SU-DHL-6 (cell line): ENCODE measurements at regions not wholly inside any gene's neighbourhood (a gene's known extent, or its start where the extent isn't known, plus 50 kb on each side); places are given as distances from the start of the nearest gene placed in this dataset.

ENCODE experiments used
- H2AFZ ChIP-seq: fragments of 200-600 bp; sonication (generic); 2 replicates; pipeline ENCODE4 v1.6.1; 2014; ENCODE audit warnings: low read depth, mild to moderate bottlenecking, moderate library complexity, mixed read lengths, antibody characterized with exemption, low read length; ENCODE audit not compliant: severe bottlenecking
- H3F3A ChIP-seq: fragments of 200-600 bp; shearing (Covaris generic); 2 replicates; pipeline ENCODE4 v1.6.0; 2016; ENCODE audit warnings: antibody characterized with exemption, mild to moderate bottlenecking; ENCODE audit not compliant: insufficient read depth
- H3K27ac ChIP-seq: fragments of 200-600 bp; sonication (generic); 2 replicates; pipeline ENCODE4 v1.5.1; 2016; ENCODE audit warnings: low read depth, mild to moderate bottlenecking, low read length, moderate library complexity, mixed read lengths
- H3K27me3 ChIP-seq: fragments of 200-600 bp; sonication (generic), shearing (Covaris generic); 2 replicates; pipeline ENCODE4 v1.6.0; 2014; ENCODE audit warnings: mild to moderate bottlenecking, low read length
- H3K36me3 ChIP-seq: fragments of 200-600 bp; sonication (generic); 2 replicates; pipeline ENCODE4 v1.6.1; 2014; ENCODE audit warnings: mild to moderate bottlenecking, low read length, mixed read lengths
- H3K4me2 ChIP-seq: fragments of 300-600, 200-600 bp; shearing (Covaris generic), sonication (generic); 2 replicates; pipeline ENCODE4 v1.6.0; 2014; ENCODE audit warnings: low read length, low read depth, mild to moderate bottlenecking; ENCODE audit not compliant: poor library complexity, severe bottlenecking
- H3K4me3 ChIP-seq: fragments of 200-600 bp; sonication (generic); 2 replicates; pipeline ENCODE4 v1.5.1; 2014; ENCODE audit warnings: antibody characterized with exemption, low read length, mild to moderate bottlenecking, mixed read lengths; ENCODE audit not compliant: insufficient read depth, poor library complexity, severe bottlenecking
- H3K79me2 ChIP-seq: fragments of 200-600 bp; sonication (generic); 2 replicates; pipeline ENCODE4 v1.6.1; 2014; ENCODE audit warnings: mild to moderate bottlenecking, low read length, moderate library complexity; ENCODE audit not compliant: insufficient read depth
- H3K9ac ChIP-seq: fragments of 200-600 bp; sonication (generic); 2 replicates; pipeline ENCODE4 v1.7.0; 2014; ENCODE audit warnings: mild to moderate bottlenecking, low read length
- H3K9me2 ChIP-seq: fragments of 200-600 bp; sonication (generic); replicated peaks from 2 replicates; pipeline ENCODE4 v1.6.1; 2014; ENCODE audit warnings: low read length; ENCODE audit not compliant: insufficient read depth
- H3K9me3 ChIP-seq: fragments of 200-600 bp; sonication (generic); 2 replicates; pipeline ENCODE4 v1.6.1; 2014; ENCODE audit warnings: low read length, mixed read lengths; ENCODE audit not compliant: insufficient read depth
- H4K20me1 ChIP-seq: fragments of 200-600 bp; sonication (generic); 2 replicates; pipeline ENCODE4 v1.6.1; 2014; ENCODE audit warnings: low read depth, mild to moderate bottlenecking, antibody characterized with exemption, low read length, moderate library complexity, mixed read lengths
- EZH2phosphoT487 ChIP-seq: fragments of 200-600 bp; sonication (generic), shearing (Covaris generic); conservative IDR thresholded peaks from 2 replicates; pipeline ENCODE4 v1.6.1; 2018; ENCODE audit warnings: mild to moderate bottlenecking, antibody characterized with exemption, low read length, moderate library complexity, mixed read lengths
- TF ChIP-seq, protein P1 (sequence below): fragments of 200-600 bp; sonication (generic); IDR thresholded peaks from one replicate; pipeline ENCODE4 v1.5.1; 2017; ENCODE audit warnings: antibody characterized with exemption, mild to moderate bottlenecking, low read length, moderate library complexity; ENCODE audit not compliant: insufficient read depth, poor library complexity, severe bottlenecking

DNA sequence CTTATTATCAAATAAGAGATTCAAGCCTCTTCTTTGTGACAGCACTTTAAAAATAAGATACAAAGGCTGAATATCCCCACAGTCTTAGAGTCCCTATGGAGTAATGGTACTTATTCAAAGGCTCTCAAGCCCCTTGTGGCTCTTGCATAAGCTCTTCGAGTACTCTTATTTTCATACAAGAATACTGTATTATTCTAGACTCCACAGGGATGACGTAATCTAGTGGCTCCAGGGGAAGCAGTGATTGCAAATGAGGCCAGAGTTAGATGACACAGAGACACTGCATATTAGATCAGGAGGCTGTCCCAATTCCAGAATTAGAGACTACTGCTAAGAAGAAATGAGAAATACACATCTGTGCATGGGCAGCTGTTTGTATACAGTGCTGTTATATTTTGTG, 1195.9 kb upstream of the MAP3K7 start:
- Histone ChIP-seq H3F3A (no peaks in the 10 kb centered on the region), H3K27me3 (no peaks in the 10 kb centered on the region), H3K9me2 (no peaks in the 10 kb centered on the region), H3K9me3 (no peaks in the 10 kb centered on the region), H3K27ac (no peak overlapping the region), H3K4me3 (no peak overlapping the region), H3K79me2 (no peaks in the 10 kb centered on the region), H4K20me1 (no peaks in the 10 kb centered on the region), H2AFZ (no peak overlapping the region), H3K9ac (no peak overlapping the region), H3K36me3 (no peaks in the 10 kb centered on the region), H3K4me2 (no peak overlapping the region)
- TF ChIP-seq, protein P1, sequence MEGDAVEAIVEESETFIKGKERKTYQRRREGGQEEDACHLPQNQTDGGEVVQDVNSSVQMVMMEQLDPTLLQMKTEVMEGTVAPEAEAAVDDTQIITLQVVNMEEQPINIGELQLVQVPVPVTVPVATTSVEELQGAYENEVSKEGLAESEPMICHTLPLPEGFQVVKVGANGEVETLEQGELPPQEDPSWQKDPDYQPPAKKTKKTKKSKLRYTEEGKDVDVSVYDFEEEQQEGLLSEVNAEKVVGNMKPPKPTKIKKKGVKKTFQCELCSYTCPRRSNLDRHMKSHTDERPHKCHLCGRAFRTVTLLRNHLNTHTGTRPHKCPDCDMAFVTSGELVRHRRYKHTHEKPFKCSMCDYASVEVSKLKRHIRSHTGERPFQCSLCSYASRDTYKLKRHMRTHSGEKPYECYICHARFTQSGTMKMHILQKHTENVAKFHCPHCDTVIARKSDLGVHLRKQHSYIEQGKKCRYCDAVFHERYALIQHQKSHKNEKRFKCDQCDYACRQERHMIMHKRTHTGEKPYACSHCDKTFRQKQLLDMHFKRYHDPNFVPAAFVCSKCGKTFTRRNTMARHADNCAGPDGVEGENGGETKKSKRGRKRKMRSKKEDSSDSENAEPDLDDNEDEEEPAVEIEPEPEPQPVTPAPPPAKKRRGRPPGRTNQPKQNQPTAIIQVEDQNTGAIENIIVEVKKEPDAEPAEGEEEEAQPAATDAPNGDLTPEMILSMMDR = no peak
- TF ChIP-seq EZH2phosphoT487 = no peak

DNA sequence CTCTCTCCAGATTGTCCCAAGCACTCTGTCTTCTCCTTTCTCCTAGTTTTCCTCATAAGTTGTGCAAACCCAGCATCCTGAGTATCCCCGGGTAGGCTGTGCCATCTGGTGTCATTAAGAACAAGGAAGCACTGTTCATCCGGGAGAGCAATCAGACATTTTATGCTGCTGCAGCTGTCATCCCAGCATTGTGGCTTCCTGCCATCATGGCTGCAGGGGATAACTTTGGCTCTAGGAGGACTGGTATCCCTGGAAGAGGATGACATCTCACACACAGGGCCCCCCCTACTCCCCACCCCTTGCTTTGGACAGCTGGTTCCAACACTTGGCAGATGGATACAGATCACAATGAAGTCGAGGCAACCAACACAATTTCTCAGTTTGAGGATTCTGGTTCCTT, 1195.1 kb upstream of the MAP3K7 start:
- no peak overlapping the region for H3K4me3 ChIP-seq
- H3K4me2 ChIP-seq = no peak overlapping the region
- no peak overlapping the region for H3K27ac ChIP-seq
- H3K9me2 ChIP-seq = no peaks in the 10 kb centered on the region
- no peaks in the 10 kb centered on the region for H3K27me3 ChIP-seq
- no peak overlapping the region for H3K9ac ChIP-seq
- no peaks in the 10 kb centered on the region for H3K79me2 ChIP-seq
- H3K9me3 ChIP-seq = no peaks in the 10 kb centered on the region
- no peaks in the 10 kb centered on the region for H4K20me1 ChIP-seq
- TF ChIP-seq, protein P1 = no peak
- no peak for TF ChIP-seq EZH2phosphoT487
- no peaks in the 10 kb centered on the region for H3F3A ChIP-seq
- H2AFZ ChIP-seq = no peak overlapping the region
- H3K36me3 ChIP-seq = no peaks in the 10 kb centered on the region

DNA sequence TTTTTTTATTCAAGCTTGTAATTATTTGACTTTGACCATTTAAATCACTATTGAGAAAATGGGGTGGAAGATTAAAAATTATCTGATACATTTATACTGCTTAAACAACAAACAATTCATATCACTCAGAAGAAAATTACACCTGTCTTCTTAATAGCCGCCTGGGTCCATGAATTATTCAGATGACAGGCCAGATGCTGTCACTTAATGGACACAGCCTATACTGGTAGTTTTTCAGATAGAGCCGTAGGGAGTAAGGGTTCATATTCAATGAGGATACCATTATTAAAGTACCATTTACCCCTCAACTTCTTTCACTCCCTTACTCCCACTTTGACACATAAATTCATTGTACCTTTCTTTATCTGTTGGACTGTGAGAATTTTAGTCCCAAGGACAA, 1193.4 kb upstream of the MAP3K7 start:
- TF ChIP-seq EZH2phosphoT487 = no peak
- TF ChIP-seq, protein P1 = no peak
- H3K36me3 ChIP-seq = no peaks in the 10 kb centered on the region
- no peaks in the 10 kb centered on the region for H3F3A ChIP-seq
- no peak overlapping the region for H3K9ac ChIP-seq
- H3K9me2 ChIP-seq = no peaks in the 10 kb centered on the region
- no peaks in the 10 kb centered on the region for H3K9me3 ChIP-seq
- H4K20me1 ChIP-seq = no peaks in the 10 kb centered on the region
- H3K4me2 ChIP-seq = no peak overlapping the region
- H3K4me3 ChIP-seq = no peak overlapping the region
- H3K79me2 ChIP-seq = no peaks in the 10 kb centered on the region
- H3K27me3 ChIP-seq = no peaks in the 10 kb centered on the region
- H2AFZ ChIP-seq = no peak overlapping the region
- H3K27ac ChIP-seq = no peak overlapping the region
